Neutrophil (primary cell): ENCODE measurements at regions not wholly inside any gene's neighbourhood (a gene's known extent, or its start where the extent isn't known, plus 50 kb on each side); places are given as distances from the start of the nearest gene placed in this dataset.

Experiments
- H3K27ac ChIP-seq: fragments of 200-600 bp; sonication (generic); 2 replicates; pipeline ENCODE4 v1.5.1; 2016; ENCODE audit warnings: mild to moderate bottlenecking, moderate library complexity
- H3K27me3 ChIP-seq: fragments of 200-600 bp; sonication (generic); 2 replicates; pipeline ENCODE4 v1.6.0; 2016; ENCODE audit warnings: mild to moderate bottlenecking
- H3K36me3 ChIP-seq: fragments of 200-600 bp; sonication (generic); 2 replicates; pipeline ENCODE4 v1.5.1; 2017
- H3K4me1 ChIP-seq, 2 experiments: fragments of 200-600 bp in 1 of 2; sonication (generic) in 1 of 2; 1 replicate in 1 of 2; 2 replicates in 1 of 2; pipeline versions ENCODE4 v1.5.1 to v1.6.1; 2013 to 2016; ENCODE audit warnings: low read depth in 1 of 2, low read length in 1 of 2, mild to moderate bottlenecking in 1 of 2, moderate library complexity in 1 of 2; ENCODE audit not compliant: control insufficient read depth in 1 of 2, insufficient read depth in 1 of 2
- H3K4me3 ChIP-seq, 2 experiments: fragments of 200-600 bp in 1 of 2; sonication (generic) in 1 of 2; 1 replicate in 1 of 2; 2 replicates in 1 of 2; pipeline ENCODE4 v1.5.1; 2013 to 2016; ENCODE audit warnings: low read depth in 1 of 2, low read length in 1 of 2, mild to moderate bottlenecking in 1 of 2, moderate library complexity in 1 of 2
- H3K9me3 ChIP-seq: fragments of 200-600 bp; sonication (generic); 2 replicates; pipeline ENCODE4 v1.5.1; 2016
- TF ChIP-seq, protein P1 (sequence below): fragments of 200-600 bp; sonication (generic); IDR thresholded peaks from 2 replicates; pipeline ENCODE4 v1.5.1; 2016; ENCODE audit warnings: antibody characterized with exemption

DNA sequence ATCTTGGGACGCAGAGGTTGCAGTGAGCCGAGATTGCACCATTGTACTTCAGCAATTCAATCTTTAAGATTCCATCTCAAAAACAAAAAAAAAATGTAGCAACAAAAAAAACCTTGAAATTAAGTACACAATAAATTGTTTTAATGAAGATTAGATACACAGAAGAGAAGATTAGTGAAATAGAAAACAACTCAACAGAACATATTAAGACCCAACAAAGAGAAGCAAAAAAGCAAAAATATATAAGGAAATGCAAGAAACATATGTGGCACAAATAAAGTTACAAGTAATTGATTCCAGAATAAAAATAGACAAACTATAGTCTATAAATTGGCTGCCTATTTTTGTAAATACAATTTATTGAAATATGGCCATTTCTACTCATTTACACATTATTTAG, 445.2 kb downstream of the EPM2A start:
- H3K27ac ChIP-seq: no peak overlapping the region
- no peaks in the 10 kb centered on the region for H3K27me3 ChIP-seq
- TF ChIP-seq, protein P1, sequence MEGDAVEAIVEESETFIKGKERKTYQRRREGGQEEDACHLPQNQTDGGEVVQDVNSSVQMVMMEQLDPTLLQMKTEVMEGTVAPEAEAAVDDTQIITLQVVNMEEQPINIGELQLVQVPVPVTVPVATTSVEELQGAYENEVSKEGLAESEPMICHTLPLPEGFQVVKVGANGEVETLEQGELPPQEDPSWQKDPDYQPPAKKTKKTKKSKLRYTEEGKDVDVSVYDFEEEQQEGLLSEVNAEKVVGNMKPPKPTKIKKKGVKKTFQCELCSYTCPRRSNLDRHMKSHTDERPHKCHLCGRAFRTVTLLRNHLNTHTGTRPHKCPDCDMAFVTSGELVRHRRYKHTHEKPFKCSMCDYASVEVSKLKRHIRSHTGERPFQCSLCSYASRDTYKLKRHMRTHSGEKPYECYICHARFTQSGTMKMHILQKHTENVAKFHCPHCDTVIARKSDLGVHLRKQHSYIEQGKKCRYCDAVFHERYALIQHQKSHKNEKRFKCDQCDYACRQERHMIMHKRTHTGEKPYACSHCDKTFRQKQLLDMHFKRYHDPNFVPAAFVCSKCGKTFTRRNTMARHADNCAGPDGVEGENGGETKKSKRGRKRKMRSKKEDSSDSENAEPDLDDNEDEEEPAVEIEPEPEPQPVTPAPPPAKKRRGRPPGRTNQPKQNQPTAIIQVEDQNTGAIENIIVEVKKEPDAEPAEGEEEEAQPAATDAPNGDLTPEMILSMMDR: no peak
- H3K4me3 ChIP-seq: no peak overlapping the region
- no peaks in the 10 kb centered on the region for H3K36me3 ChIP-seq
- H3K9me3 ChIP-seq: no peaks in the 10 kb centered on the region
- H3K4me1 ChIP-seq: no peaks in the 10 kb centered on the region

GRCh38 chr6:145292066-145292465, 443.3 kb downstream of the EPM2A start:
- no peaks in the 10 kb centered on the region for H3K36me3 ChIP-seq
- H3K4me3 ChIP-seq: no peak overlapping the region
- no peaks in the 10 kb centered on the region for H3K9me3 ChIP-seq
- no peaks in the 10 kb centered on the region for H3K27me3 ChIP-seq
- TF ChIP-seq, protein P1: no peak
- H3K27ac ChIP-seq: no peak overlapping the region
- H3K4me1 ChIP-seq: no peaks in the 10 kb centered on the region

DNA sequence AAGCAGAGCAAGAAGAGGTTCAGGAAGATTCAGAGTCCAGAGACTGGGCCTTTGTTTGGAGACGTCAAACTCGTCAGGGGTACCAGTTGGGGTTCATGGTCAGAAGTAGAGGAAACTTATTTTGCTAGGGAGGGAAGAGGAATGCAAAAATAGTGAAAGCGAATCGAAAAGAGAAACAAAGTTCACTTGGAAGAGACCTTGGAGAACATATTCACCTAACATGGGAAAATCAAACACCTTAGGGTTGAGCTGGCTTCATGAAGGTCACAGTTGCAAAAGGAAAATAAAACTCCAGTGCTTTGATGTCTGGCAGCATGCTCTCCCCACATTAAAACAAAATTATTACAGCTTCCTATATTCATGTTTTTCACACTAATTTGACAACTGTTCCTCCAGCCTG, 440.4 kb downstream of the EPM2A start:
- H3K27me3 ChIP-seq: no peaks in the 10 kb centered on the region
- H3K4me3 ChIP-seq: no peak overlapping the region
- TF ChIP-seq, protein P1: no peak
- no peaks in the 10 kb centered on the region for H3K36me3 ChIP-seq
- H3K4me1 ChIP-seq: no peaks in the 10 kb centered on the region
- no peak overlapping the region for H3K27ac ChIP-seq
- no peaks in the 10 kb centered on the region for H3K9me3 ChIP-seq

- no peaks in the 10 kb centered on the region for H3K27me3 ChIP-seq
- no peak overlapping the region for H3K27ac ChIP-seq
- no peak overlapping the region for H3K4me3 ChIP-seq
- H3K4me1 ChIP-seq: no peaks in the 10 kb centered on the region
- no peaks in the 10 kb centered on the region for H3K36me3 ChIP-seq
- TF ChIP-seq, protein P1: no peak
- H3K9me3 ChIP-seq: no peaks in the 10 kb centered on the region
These were observed 439.6 kb downstream of the EPM2A start for GRCh38 chr6:145295746-145296145.

DNA sequence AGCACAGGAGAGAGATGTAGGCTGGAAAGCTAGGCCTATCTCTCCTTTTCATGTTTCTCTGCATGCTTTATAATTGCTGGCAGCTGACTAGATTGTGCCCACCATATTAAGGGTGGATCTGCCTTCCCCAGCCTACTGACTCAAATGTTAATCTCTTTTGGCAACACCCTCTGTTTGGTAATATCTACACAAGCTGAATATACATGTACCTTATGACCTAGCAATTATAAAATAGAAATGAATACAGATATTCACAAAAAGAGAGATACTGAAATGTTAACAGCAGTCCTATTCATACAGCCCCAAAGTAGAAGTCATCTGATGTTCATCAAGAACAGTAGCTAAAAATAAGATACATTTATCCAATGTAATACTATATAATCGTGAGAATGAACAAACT, 429.6 kb downstream of the EPM2A start:
- TF ChIP-seq, protein P1: no peak
- H3K36me3 ChIP-seq: no peaks in the 10 kb centered on the region

GRCh38 chr6:145306489-145306888, 428.8 kb downstream of the EPM2A start:
- Histone ChIP-seq H3K27me3 (no peaks in the 10 kb centered on the region), H3K36me3 (no peaks in the 10 kb centered on the region), H3K27ac (no peak overlapping the region), H3K4me1 (no peaks in the 10 kb centered on the region), H3K4me3 (no peak overlapping the region), H3K9me3 (no peaks in the 10 kb centered on the region)
- TF ChIP-seq, protein P1: no peak

More for the DNA sequence above, 429.6 kb downstream of the EPM2A start:
- Histone ChIP-seq H3K27ac (no peak overlapping the region), H3K9me3 (no peaks in the 10 kb centered on the region), H3K27me3 (no peaks in the 10 kb centered on the region), H3K4me1 (no peaks in the 10 kb centered on the region), H3K4me3 (no peak overlapping the region)
